Liver (tissue), 3 donors: ENCODE measurements at regions not wholly inside any gene's neighbourhood (a gene's known extent, or its start where the extent isn't known, plus 50 kb on each side); places are given as distances from the start of the nearest gene placed in this dataset.
A peak's percentile ranks its signal among the peaks of the same experiment; 100 is the strongest.

Experiments used
- ATF3 ChIP-seq: IDR thresholded peaks from 2 replicates; pipeline ENCODE4 v1.6.1; 2016; ENCODE audit warnings: antibody characterized with exemption
- CTCF ChIP-seq: fragments of 150-350 bp; IDR thresholded peaks from 2 replicates; pipeline ENCODE4 v1.5.1; 2017; ENCODE audit warnings: improper control_type of control experiment, low read depth, low read length; ENCODE audit not compliant: missing input control
- EGR1 ChIP-seq, 2 donors: IDR thresholded peaks; 2 replicates each; pipeline ENCODE4 v1.6.1; 2016 to 2018; ENCODE audit warnings: antibody characterized with exemption in 2 of 2, low read depth in 2 of 2
- FOXA1 ChIP-seq: IDR thresholded peaks from 2 replicates; pipeline ENCODE4 v1.6.1; 2016; ENCODE audit warnings: antibody characterized with exemption
- GABPA ChIP-seq, 2 donors: IDR thresholded peaks in 1 of 2; conservative IDR thresholded peaks in 1 of 2; 2 replicates each; pipeline ENCODE4 v1.6.1; 2016; ENCODE audit warnings: antibody characterized with exemption in 2 of 2, mild to moderate bottlenecking in 1 of 2, moderate library complexity in 1 of 2
- JUND ChIP-seq, 2 donors: IDR thresholded peaks; 2 replicates each; pipeline ENCODE4 v1.6.1; 2016; ENCODE audit warnings: antibody characterized with exemption in 2 of 2
- MAX ChIP-seq: IDR thresholded peaks from 2 replicates; pipeline ENCODE4 v1.6.1; 2016; ENCODE audit warnings: antibody characterized with exemption
- NR2F2 ChIP-seq: IDR thresholded peaks from 2 replicates; pipeline ENCODE4 v1.6.1; 2016; ENCODE audit warnings: antibody characterized with exemption
- RAD21 ChIP-seq, 2 donors: IDR thresholded peaks; 2 replicates each; pipeline ENCODE4 v1.6.1; 2016; ENCODE audit warnings: antibody characterized with exemption in 2 of 2, mild to moderate bottlenecking in 2 of 2
- REST ChIP-seq: IDR thresholded peaks from 2 replicates; pipeline ENCODE4 v1.6.1; 2016; ENCODE audit warnings: antibody characterized with exemption, mild to moderate bottlenecking
- SP1 ChIP-seq: IDR thresholded peaks from 2 replicates; pipeline ENCODE4 v1.6.1; 2018; ENCODE audit warnings: antibody characterized with exemption, mild to moderate bottlenecking
- TAF1 ChIP-seq: conservative IDR thresholded peaks from 2 replicates; pipeline ENCODE4 v1.6.1; 2016; ENCODE audit warnings: antibody characterized with exemption, mild to moderate bottlenecking
- YY1 ChIP-seq: IDR thresholded peaks from 2 replicates; pipeline ENCODE4 v1.6.1; 2016; ENCODE audit warnings: antibody characterized with exemption, mild to moderate bottlenecking
- ZBTB33 ChIP-seq: IDR thresholded peaks from 2 replicates; pipeline ENCODE4 v1.6.1; 2016; ENCODE audit warnings: antibody characterized with exemption
- donor health status: healthy.
- donor health status: healthy.

- TF ChIP-seq MAX: no peak
- no peak for TF ChIP-seq YY1
- TF ChIP-seq CTCF: peak; percentile 15
- no peak for TF ChIP-seq TAF1
- no peak for TF ChIP-seq REST
- no peak for TF ChIP-seq ZBTB33
- no peak for TF ChIP-seq EGR1 (IDR thresholded peaks at IDR 0.05; ENCODE audit: low read depth in 2 of 2)
- no peak for TF ChIP-seq SP1
- peak in 1 of 2 donors; percentile 48 for TF ChIP-seq RAD21 (IDR thresholded peaks at IDR 0.05)
- TF ChIP-seq NR2F2: no peak
- no peak for TF ChIP-seq ATF3
- TF ChIP-seq GABPA (IDR thresholded peaks at IDR 0.05 in 1 of 2, conservative IDR thresholded peaks at IDR 0.05 in 1 of 2): no peak
- no peak for TF ChIP-seq JUND (IDR thresholded peaks at IDR 0.05)
- no peak for TF ChIP-seq FOXA1
Measured at GRCh38 chr1:17998889-17999288, 108.7 kb upstream of the IGSF21 start.
